WTC11 (cell line): ENCODE measurements at regions not wholly inside any gene's neighbourhood (a gene's known extent, or its start where the extent isn't known, plus 50 kb on each side); places are given as distances from the start of the nearest gene placed in this dataset.

Experiments
- ATAC-seq: fragments of 200-7000 bp; cut with Tn5 transposase; 2 replicates; pipeline ENCODE4 v1.10.0; 2021; ENCODE audit warnings: mild to moderate bottlenecking, moderate library complexity
- CTCF ChIA-PET: fragments of 300-600 bp; sonication (Branson Sonifier 250); formaldehyde crosslinking; loops from one replicate; lab custom pipeline; 2021; ENCODE audit warnings: antibody characterized with exemption; lab: Charles Lee
- POLR2A ChIA-PET: fragments of 350-600 bp; sonication (Branson Sonifier 250); formaldehyde crosslinking; loops from one replicate; lab custom pipeline; 2021; ENCODE audit warnings: antibody characterized with exemption; lab: Charles Lee
- DNase-seq: peaks from one replicate; pipeline ENCODE4 v3.0.0; 2021; ENCODE audit warnings: low spot score
- H3K27ac Mint-ChIP-seq: 2 replicates; pipeline ENCODE4 v1.8.0; 2021; ENCODE audit warnings: mixed read lengths
- H3K27me3 Mint-ChIP-seq: 2 replicates; pipeline ENCODE4 v1.8.0; 2021; ENCODE audit warnings: low read depth, mild to moderate bottlenecking, moderate library complexity, mixed read lengths
- H3K36me3 Mint-ChIP-seq: 2 replicates; pipeline ENCODE4 v1.8.0; 2021; ENCODE audit warnings: mixed read lengths
- H3K4me1 Mint-ChIP-seq: 2 replicates; pipeline ENCODE4 v1.8.0; 2022; ENCODE audit warnings: mixed read lengths
- H3K4me3 Mint-ChIP-seq: 2 replicates; pipeline ENCODE4 v1.8.0; 2021; ENCODE audit warnings: mild to moderate bottlenecking, moderate library complexity, mixed read lengths
- H3K9me3 Mint-ChIP-seq: 2 replicates; pipeline ENCODE4 v1.8.0; 2021; ENCODE audit warnings: mixed read lengths
- AFF4 ChIP-seq: sonication (generic); formaldehyde crosslinking; IDR thresholded peaks from 2 replicates; pipeline ENCODE4 v1.8.1; 2023; ENCODE audit warnings: mild to moderate bottlenecking, missing genetic modification reagents, borderline replicate concordance
- ARID4B ChIP-seq: sonication (generic); formaldehyde crosslinking; IDR thresholded peaks from 2 replicates; pipeline ENCODE4 v1.8.0; 2023; ENCODE audit warnings: missing genetic modification reagents, mild to moderate bottlenecking, borderline replicate concordance
- ATF6 ChIP-seq: sonication (generic); formaldehyde crosslinking; IDR thresholded peaks from 2 replicates; pipeline ENCODE4 v1.8.1; 2023; ENCODE audit warnings: mild to moderate bottlenecking, missing genetic modification reagents
- CDX4 ChIP-seq: fragments of 250-450 bp; sonication (Bioruptor Pico); IDR thresholded peaks from 2 replicates; pipeline ENCODE4 v1.9.0; 2021; ENCODE audit warnings: moderate library complexity, mild to moderate bottlenecking, inconsistent platforms, borderline replicate concordance
- CREB1 ChIP-seq: sonication (generic); formaldehyde crosslinking; IDR thresholded peaks from 2 replicates; pipeline ENCODE4 v1.8.0; 2023; ENCODE audit warnings: mild to moderate bottlenecking, missing genetic modification reagents
- CREM ChIP-seq: sonication (generic); formaldehyde crosslinking; IDR thresholded peaks from 2 replicates; pipeline ENCODE4 v1.8.1; 2022; ENCODE audit warnings: mild to moderate bottlenecking, missing genetic modification reagents, moderate library complexity
- ERG ChIP-seq: fragments of 250-450 bp; sonication (Bioruptor Pico); IDR thresholded peaks from 2 replicates; pipeline ENCODE4 v1.8.0; 2021; ENCODE audit warnings: mild to moderate bottlenecking
- GRHL2 ChIP-seq: fragments of 250-450 bp; sonication (Bioruptor Pico); IDR thresholded peaks from 2 replicates; pipeline ENCODE4 v1.8.0; 2022; ENCODE audit warnings: mild to moderate bottlenecking, moderate library complexity; ENCODE audit not compliant: insufficient replicate concordance, severe bottlenecking
- IRF1 ChIP-seq: sonication (generic); formaldehyde crosslinking; IDR thresholded peaks from 2 replicates; pipeline ENCODE4 v1.8.0; 2023; ENCODE audit warnings: missing genetic modification reagents
- JAZF1 ChIP-seq: fragments of 250-450 bp; sonication (Bioruptor Pico); IDR thresholded peaks from 2 replicates; pipeline ENCODE4 v1.9.0; 2021; ENCODE audit warnings: moderate library complexity, mild to moderate bottlenecking, inconsistent platforms
- OVOL2 ChIP-seq: fragments of 250-450 bp; sonication (Bioruptor Pico); IDR thresholded peaks from 2 replicates; pipeline ENCODE4 v1.9.0; 2021; ENCODE audit warnings: mild to moderate bottlenecking, borderline replicate concordance
- SP1 ChIP-seq: sonication (generic); formaldehyde crosslinking; conservative IDR thresholded peaks from 2 replicates; pipeline ENCODE4 v1.8.1; 2022; ENCODE audit warnings: missing genetic modification reagents
- ZBTB43 ChIP-seq: sonication (generic); formaldehyde crosslinking; IDR thresholded peaks from 2 replicates; pipeline ENCODE4 v1.8.1; 2023; ENCODE audit warnings: mild to moderate bottlenecking, missing genetic modification reagents
- ZNF121 ChIP-seq: sonication (generic); formaldehyde crosslinking; IDR thresholded peaks from 2 replicates; pipeline ENCODE4 v1.8.0; 2023; ENCODE audit warnings: missing genetic modification reagents
- ZNF512 ChIP-seq: sonication (generic); formaldehyde crosslinking; IDR thresholded peaks from 2 replicates; pipeline ENCODE4 v1.8.1; 2022; ENCODE audit warnings: missing genetic modification reagents, borderline replicate concordance

- no peaks in the 10 kb centered on the region for H3K4me1 Mint-ChIP-seq
- H3K9me3 Mint-ChIP-seq = peaks cover 4% of the 10 kb centered on the region
- DNase-seq (no peak), ATAC-seq (no peak)
- H3K4me3 Mint-ChIP-seq = no peak overlapping the region
- POLR2A ChIA-PET = no interaction called here
- H3K27me3 Mint-ChIP-seq = peaks cover 95% of the 10 kb centered on the region
- TF ChIP-seq SP1 (CRISPR knock-in tag) = no peak
- no peak for TF ChIP-seq ZNF512 (CRISPR knock-in tag)
- TF ChIP-seq ARID4B (CRISPR knock-in tag) = no peak
- no peak for TF ChIP-seq CREB1 (CRISPR knock-in tag)
- no peak for TF ChIP-seq AFF4 (CRISPR knock-in tag)
- TF ChIP-seq ZNF121 (CRISPR knock-in tag) = no peak
- no peak for TF ChIP-seq ZBTB43 (CRISPR knock-in tag)
- no peak for TF ChIP-seq JAZF1 (CRISPR knock-in tag)
- TF ChIP-seq IRF1 = no peak
- TF ChIP-seq, all 79 proteins: peak for 0
- peaks cover under 1% of the 10 kb centered on the region for H3K36me3 Mint-ChIP-seq
- no peak overlapping the region for H3K27ac Mint-ChIP-seq
- CTCF ChIA-PET = interaction anchor here (0.5 kb wide), 1 partner anchor 65 kb away, joined by 3 read pairs; no protein-coding TSS in a partner anchor
Measured at GRCh38 chr2:140154706-140155105, 1374.5 kb upstream of the NXPH2 start.

- ATAC-seq = peak; percentile 99
- Mint-ChIP-seq H3K4me1 (no peaks in the 10 kb centered on the region), H3K9me3 (no peaks in the 10 kb centered on the region), H3K27ac (no peak overlapping the region), H3K4me3 (no peak overlapping the region), H3K27me3 (peaks cover 95% of the 10 kb centered on the region), H3K36me3 (no peaks in the 10 kb centered on the region)
- ChIA-PET CTCF (interaction anchor here (0.5 kb wide), 1 partner anchor 64 kb away, joined by 3 read pairs; no protein-coding TSS in a partner anchor), POLR2A (no interaction called here)
- peak; percentile 72 for DNase-seq
- TF ChIP-seq IRF1 (no peak), ERG (CRISPR knock-in tag) (no peak), OVOL2 (no peak), SP1 (CRISPR knock-in tag) (no peak), CREM (no peak), CDX4 (no peak), ATF6 (CRISPR knock-in tag) (no peak), GRHL2 (CRISPR knock-in tag) (no peak)
Measured at GRCh38 chr2:140154271-140154670, 1374.1 kb upstream of the NXPH2 start.
